Astrocyte (in vitro differentiated cells and primary cell): ENCODE measurements at regions not wholly inside any gene's neighbourhood (a gene's known extent, or its start where the extent isn't known, plus 50 kb on each side); places are given as distances from the start of the nearest gene placed in this dataset.

ENCODE experiments used
- DNase-seq: peaks from one replicate; pipeline ENCODE4 v3.0.0-alpha.2; 2010; ENCODE audit warnings: low read depth
- FAIRE-seq: peaks from 2 replicates; lab custom pipeline; 2011; peaks lifted over from hg19 to GRCh38; lab: Jason Lieb, UNC
- H2AFZ ChIP-seq: 2 replicates; pipeline ENCODE4 v1.6.0; 2012; ENCODE audit warnings: low read depth, low read length, inconsistent platforms
- H3K27ac ChIP-seq: 2 replicates; pipeline ENCODE4 v1.5.1; 2011; ENCODE audit warnings: low read depth, low read length, inconsistent platforms
- H3K27me3 ChIP-seq: 2 replicates; pipeline ENCODE4 v1.6.0; 2011; ENCODE audit warnings: low read length, inconsistent platforms; ENCODE audit not compliant: insufficient read depth
- H3K36me3 ChIP-seq: 2 replicates; pipeline ENCODE4 v1.5.1; 2011; ENCODE audit warnings: low read length, inconsistent platforms; ENCODE audit not compliant: insufficient read depth
- H3K4me1 ChIP-seq: 2 replicates; pipeline ENCODE4 v1.5.1; 2011; ENCODE audit warnings: low read length, inconsistent platforms; ENCODE audit not compliant: insufficient read depth
- H3K4me2 ChIP-seq: 2 replicates; pipeline ENCODE4 v1.6.0; 2012; ENCODE audit warnings: low read length, inconsistent platforms
- H3K4me3 ChIP-seq: 2 replicates; pipeline ENCODE4 v1.5.1; 2011; ENCODE audit warnings: low read depth, mild to moderate bottlenecking, low read length, inconsistent platforms; ENCODE audit not compliant: insufficient read depth
- H3K79me2 ChIP-seq: 2 replicates; pipeline ENCODE4 v1.6.0; 2012; ENCODE audit warnings: mild to moderate bottlenecking, low read length, inconsistent platforms; ENCODE audit not compliant: insufficient read depth
- H3K9ac ChIP-seq: 2 replicates; pipeline ENCODE4 v1.6.0; 2012; ENCODE audit warnings: mild to moderate bottlenecking, low read length, inconsistent platforms
- H3K9me3 ChIP-seq: 2 replicates; pipeline ENCODE4 v1.5.1; 2012; ENCODE audit warnings: low read depth, mild to moderate bottlenecking, low read length, inconsistent platforms; ENCODE audit not compliant: insufficient read depth
- H4K20me1 ChIP-seq: 2 replicates; pipeline ENCODE4 v1.6.0; 2012; ENCODE audit warnings: low read length, inconsistent platforms; ENCODE audit not compliant: insufficient read depth
- H3K27ac Mint-ChIP-seq: one replicate; pipeline ENCODE4 v1.8.0; 2021; ENCODE audit warnings: mild to moderate bottlenecking, mixed read lengths; ENCODE audit not compliant: unreplicated experiment
- H3K27me3 Mint-ChIP-seq: one replicate; pipeline ENCODE4 v1.8.0; 2021; ENCODE audit warnings: low read depth, mixed read lengths; ENCODE audit not compliant: unreplicated experiment
- H3K36me3 Mint-ChIP-seq: one replicate; pipeline ENCODE4 v1.8.0; 2021; ENCODE audit warnings: low read depth, mixed read lengths; ENCODE audit not compliant: unreplicated experiment
- H3K4me1 Mint-ChIP-seq: one replicate; pipeline ENCODE4 v1.8.0; 2021; ENCODE audit warnings: low read depth, mixed read lengths; ENCODE audit not compliant: unreplicated experiment
- H3K4me3 Mint-ChIP-seq: one replicate; pipeline ENCODE4 v1.8.0; 2021; ENCODE audit warnings: mild to moderate bottlenecking, moderate library complexity, mixed read lengths; ENCODE audit not compliant: unreplicated experiment
- H3K9me3 Mint-ChIP-seq: one replicate; pipeline ENCODE4 v1.8.0; 2021; ENCODE audit warnings: mild to moderate bottlenecking, mixed read lengths; ENCODE audit not compliant: unreplicated experiment
- EZH2 ChIP-seq: IDR thresholded peaks from 2 replicates; pipeline ENCODE4 v1.6.1; 2012; ENCODE audit warnings: mild to moderate bottlenecking, low read length, inconsistent platforms; ENCODE audit not compliant: insufficient read depth
- TF ChIP-seq, protein P1 (sequence below): IDR thresholded peaks from 2 replicates; pipeline ENCODE4 v1.5.1; 2011; ENCODE audit warnings: low read depth, mild to moderate bottlenecking, inconsistent platforms, low read length, moderate library complexity; ENCODE audit not compliant: insufficient read depth

DNA sequence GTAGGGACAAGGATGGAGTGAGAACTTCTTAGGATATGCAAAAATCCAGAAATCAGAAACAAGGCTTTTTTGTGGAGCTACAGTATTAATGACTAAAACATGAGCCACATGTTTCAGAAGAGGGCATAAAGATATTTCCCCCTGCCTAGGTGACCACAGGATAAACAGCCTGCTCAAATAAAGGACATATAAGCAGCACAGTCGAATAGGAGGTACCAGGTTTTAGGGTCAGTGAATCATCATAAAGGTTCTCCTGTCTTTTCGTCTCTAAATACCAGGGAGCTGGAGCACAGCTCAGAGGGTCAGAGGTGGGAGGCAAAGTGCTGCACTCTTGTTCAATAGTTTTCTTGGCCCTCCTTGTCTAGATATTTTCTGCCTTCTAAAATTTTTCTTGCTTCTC lies 211.9 kb upstream of the HS3ST1 start:
- Mint-ChIP-seq H3K36me3 (no peaks in the 10 kb centered on the region), H3K4me3 (no peak overlapping the region), H3K27me3 (no peaks in the 10 kb centered on the region), H3K27ac (no peak overlapping the region), H3K9me3 (peaks cover 5% of the 10 kb centered on the region), H3K4me1 (peaks cover 10% of the 10 kb centered on the region)
- H3K4me2 ChIP-seq: no peak overlapping the region
- TF ChIP-seq, protein P1, sequence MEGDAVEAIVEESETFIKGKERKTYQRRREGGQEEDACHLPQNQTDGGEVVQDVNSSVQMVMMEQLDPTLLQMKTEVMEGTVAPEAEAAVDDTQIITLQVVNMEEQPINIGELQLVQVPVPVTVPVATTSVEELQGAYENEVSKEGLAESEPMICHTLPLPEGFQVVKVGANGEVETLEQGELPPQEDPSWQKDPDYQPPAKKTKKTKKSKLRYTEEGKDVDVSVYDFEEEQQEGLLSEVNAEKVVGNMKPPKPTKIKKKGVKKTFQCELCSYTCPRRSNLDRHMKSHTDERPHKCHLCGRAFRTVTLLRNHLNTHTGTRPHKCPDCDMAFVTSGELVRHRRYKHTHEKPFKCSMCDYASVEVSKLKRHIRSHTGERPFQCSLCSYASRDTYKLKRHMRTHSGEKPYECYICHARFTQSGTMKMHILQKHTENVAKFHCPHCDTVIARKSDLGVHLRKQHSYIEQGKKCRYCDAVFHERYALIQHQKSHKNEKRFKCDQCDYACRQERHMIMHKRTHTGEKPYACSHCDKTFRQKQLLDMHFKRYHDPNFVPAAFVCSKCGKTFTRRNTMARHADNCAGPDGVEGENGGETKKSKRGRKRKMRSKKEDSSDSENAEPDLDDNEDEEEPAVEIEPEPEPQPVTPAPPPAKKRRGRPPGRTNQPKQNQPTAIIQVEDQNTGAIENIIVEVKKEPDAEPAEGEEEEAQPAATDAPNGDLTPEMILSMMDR: no peak
- TF ChIP-seq EZH2: no peak
- no peak for DNase-seq
- no peaks in the 10 kb centered on the region for H3K36me3 ChIP-seq
- peaks cover 7% of the 10 kb centered on the region for H3K4me1 ChIP-seq
- no peak overlapping the region for H2AFZ ChIP-seq
- no peaks in the 10 kb centered on the region for H3K27me3 ChIP-seq
- H3K4me3 ChIP-seq: no peak overlapping the region
- H3K9ac ChIP-seq: no peak overlapping the region
- FAIRE-seq: no peak
- no peaks in the 10 kb centered on the region for H3K79me2 ChIP-seq
- no peaks in the 10 kb centered on the region for H3K9me3 ChIP-seq
- no peaks in the 10 kb centered on the region for H4K20me1 ChIP-seq
- H3K27ac ChIP-seq: no peak overlapping the region

DNA sequence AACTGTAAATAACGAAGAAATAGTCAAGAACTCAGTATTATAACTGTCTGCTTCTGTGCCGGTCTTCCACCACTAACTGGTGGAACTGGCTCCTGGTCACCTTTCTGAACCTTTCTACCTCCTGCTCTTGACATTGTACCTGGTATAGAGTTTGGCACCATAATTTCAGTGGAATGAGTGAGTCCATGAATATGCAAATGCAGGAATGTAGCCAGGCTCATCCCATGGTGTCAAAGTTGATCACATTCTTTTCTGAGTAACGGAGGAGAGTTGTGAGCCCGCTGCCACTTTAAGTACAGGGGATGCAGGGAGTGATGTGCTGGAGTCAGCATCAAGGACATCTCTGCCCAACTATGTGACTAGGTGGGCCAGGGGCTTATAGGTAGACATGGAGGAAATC lies 207.9 kb upstream of the HS3ST1 start:
- H3K27me3 ChIP-seq: no peaks in the 10 kb centered on the region
- H3K79me2 ChIP-seq: no peaks in the 10 kb centered on the region
- H3K36me3 Mint-ChIP-seq: no peaks in the 10 kb centered on the region
- H3K9me3 Mint-ChIP-seq: no peaks in the 10 kb centered on the region
- H3K4me1 Mint-ChIP-seq: peaks cover 20% of the 10 kb centered on the region
- DNase-seq: no peak
- no peaks in the 10 kb centered on the region for H3K36me3 ChIP-seq
- H3K4me2 ChIP-seq: no peak overlapping the region
- H3K4me3 ChIP-seq: no peak overlapping the region
- TF ChIP-seq EZH2: no peak
- TF ChIP-seq, protein P1: no peak
- no peaks in the 10 kb centered on the region for H3K9me3 ChIP-seq
- H4K20me1 ChIP-seq: no peaks in the 10 kb centered on the region
- H2AFZ ChIP-seq: no peak overlapping the region
- H3K4me1 ChIP-seq: peaks cover 16% of the 10 kb centered on the region
- H3K4me3 Mint-ChIP-seq: no peak overlapping the region
- FAIRE-seq: no peak
- no peak overlapping the region for H3K27ac ChIP-seq
- no peaks in the 10 kb centered on the region for H3K27me3 Mint-ChIP-seq
- H3K27ac Mint-ChIP-seq: no peak overlapping the region
- no peak overlapping the region for H3K9ac ChIP-seq

DNA sequence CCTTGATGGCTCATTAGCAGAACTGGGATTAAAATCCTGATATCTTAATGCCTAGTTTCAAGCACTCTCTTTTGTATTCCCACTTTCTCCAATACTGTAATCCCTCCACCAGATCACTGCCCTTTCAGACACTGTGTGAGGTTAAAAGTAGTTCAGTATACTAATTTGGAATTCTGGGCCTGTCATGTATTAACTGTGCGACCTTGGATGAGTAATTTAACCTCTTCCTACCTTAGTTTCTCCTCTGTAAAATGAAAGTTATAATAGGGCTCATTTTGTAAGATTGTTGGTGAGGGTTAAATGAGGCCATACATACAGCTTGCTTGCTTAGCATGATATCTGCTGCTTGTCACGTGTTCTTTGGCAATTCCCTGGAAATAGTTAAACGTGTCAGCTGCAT lies 207.3 kb upstream of the HS3ST1 start:
- Mint-ChIP-seq H3K27ac (no peak overlapping the region), H3K36me3 (no peaks in the 10 kb centered on the region), H3K9me3 (no peaks in the 10 kb centered on the region), H3K4me1 (peaks cover 20% of the 10 kb centered on the region), H3K27me3 (no peaks in the 10 kb centered on the region), H3K4me3 (no peak overlapping the region)
- TF ChIP-seq EZH2: no peak
- H3K4me1 ChIP-seq: peaks cover 16% of the 10 kb centered on the region
- no peaks in the 10 kb centered on the region for H4K20me1 ChIP-seq
- H3K79me2 ChIP-seq: no peaks in the 10 kb centered on the region
- no peaks in the 10 kb centered on the region for H3K27me3 ChIP-seq
- H3K9ac ChIP-seq: no peak overlapping the region
- H2AFZ ChIP-seq: no peak overlapping the region
- no peaks in the 10 kb centered on the region for H3K9me3 ChIP-seq
- DNase-seq: no peak
- no peak for FAIRE-seq
- no peak overlapping the region for H3K4me2 ChIP-seq
- H3K36me3 ChIP-seq: no peaks in the 10 kb centered on the region
- peak overlapping the region; percentile 19 for H3K27ac ChIP-seq
- H3K4me3 ChIP-seq: no peak overlapping the region
